ENCODE measurements at regions not wholly inside any gene's neighbourhood (a gene's known extent, or its start where the extent isn't known, plus 50 kb on each side); places are given as distances from the start of the nearest gene placed in this dataset.
"Not testable (repeated sequence)": the region's sequence is repeated elsewhere in the genome, so short reads cannot be mapped to it uniquely, and the experiment has no call there.

- Histone ChIP-seq H3K4me1 (ENCODE audit: insufficient read depth) (no peaks in the 10 kb centered on the region), H3K4me3 (ENCODE audit: low read depth, low read length) (no peak overlapping the region), H3K36me3 (ENCODE audit: insufficient read depth) (no peaks in the 10 kb centered on the region), H3K27ac (ENCODE audit: low read depth) (no peak overlapping the region)
- no peak for DNase-seq (ENCODE audit: extremely low spot score)
- WGBS, result 97% methylated on average over 1 of the region's 1 CpG
Observed at GRCh38 chrX:858542-859078, 228.0 kb downstream of the SHOX start.

GRCh38 chrX:857376-857775, 226.8 kb downstream of the SHOX start:
- H3K27ac ChIP-seq (ENCODE audit: low read depth), result no peak overlapping the region
- DNase-seq (ENCODE audit: extremely low spot score), result no peak
- WGBS, result 32% methylated on average over 5 of the region's 5 CpGs
- H3K36me3 ChIP-seq (ENCODE audit: insufficient read depth), result no peaks in the 10 kb centered on the region
- no peak overlapping the region for H3K4me3 ChIP-seq (ENCODE audit: low read depth, low read length)
- H3K4me1 ChIP-seq (ENCODE audit: insufficient read depth), result no peaks in the 10 kb centered on the region

- WGBS, result 61% methylated on average over 14 of the region's 14 CpGs
- Histone ChIP-seq H3K4me3 (ENCODE audit: low read depth, low read length) (no peak overlapping the region), H3K27ac (ENCODE audit: low read depth) (no peak overlapping the region), H3K36me3 (ENCODE audit: insufficient read depth) (no peaks in the 10 kb centered on the region), H3K4me1 (ENCODE audit: insufficient read depth) (no peaks in the 10 kb centered on the region)
- DNase-seq (ENCODE audit: extremely low spot score), result no peak
Observed at GRCh38 chrX:856566-857290, 226.1 kb downstream of the SHOX start.

- Histone ChIP-seq H3K4me3 (ENCODE audit: low read depth, low read length) (no peak overlapping the region), H3K4me1 (ENCODE audit: insufficient read depth) (no peaks in the 10 kb centered on the region), H3K27ac (ENCODE audit: low read depth) (no peak overlapping the region), H3K36me3 (ENCODE audit: insufficient read depth) (no peaks in the 10 kb centered on the region)
- WGBS, result 94% methylated on average over 7 of the region's 7 CpGs
- no peak for DNase-seq (ENCODE audit: extremely low spot score)
Observed at GRCh38 chrX:853304-853703, 222.7 kb downstream of the SHOX start.

- H3K27ac ChIP-seq (ENCODE audit: low read depth), result no peak overlapping the region
- 3% methylated on average over 11 of the region's 11 CpGs for WGBS
- H3K4me3 ChIP-seq (ENCODE audit: low read depth, low read length), result no peak overlapping the region
- no peak for DNase-seq (ENCODE audit: extremely low spot score)
- H3K4me1 ChIP-seq (ENCODE audit: insufficient read depth), result no peaks in the 10 kb centered on the region
- H3K36me3 ChIP-seq (ENCODE audit: insufficient read depth), result no peaks in the 10 kb centered on the region
Observed at GRCh38 chrX:850471-850916, 219.9 kb downstream of the SHOX start.

GRCh38 chrX:848386-848785, 217.8 kb downstream of the SHOX start:
- no peak for DNase-seq (ENCODE audit: extremely low spot score)
- Histone ChIP-seq H3K36me3 (ENCODE audit: insufficient read depth) (no peaks in the 10 kb centered on the region), H3K27ac (ENCODE audit: low read depth) (no peak overlapping the region), H3K4me3 (ENCODE audit: low read depth, low read length) (no peak overlapping the region), H3K4me1 (ENCODE audit: insufficient read depth) (no peaks in the 10 kb centered on the region)
- WGBS, result 38% methylated on average over 6 of the region's 6 CpGs

- H3K27ac ChIP-seq (ENCODE audit: low read depth), result no peak overlapping the region
- DNase-seq (ENCODE audit: extremely low spot score), result no peak
- 55% methylated on average over 13 of the region's 13 CpGs for WGBS
- no peaks in the 10 kb centered on the region for H3K4me1 ChIP-seq (ENCODE audit: insufficient read depth)
- H3K4me3 ChIP-seq (ENCODE audit: low read depth, low read length), result no peak overlapping the region
- H3K36me3 ChIP-seq (ENCODE audit: insufficient read depth), result no peaks in the 10 kb centered on the region
Observed at GRCh38 chrX:843306-843705, 212.7 kb downstream of the SHOX start.

- Histone ChIP-seq H3K4me3 (ENCODE audit: low read depth, low read length) (no peak overlapping the region), H3K27ac (ENCODE audit: low read depth) (no peak overlapping the region), H3K36me3 (ENCODE audit: insufficient read depth) (no peaks in the 10 kb centered on the region), H3K4me1 (ENCODE audit: insufficient read depth) (no peaks in the 10 kb centered on the region)
- DNase-seq (ENCODE audit: extremely low spot score), result no peak
- 78% methylated on average over 13 of the region's 13 CpGs for WGBS
Observed at GRCh38 chrX:840556-840955, 210.0 kb downstream of the SHOX start.

- not testable (repeated sequence) for DNase-seq (ENCODE audit: extremely low spot score); H3K4me1 ChIP-seq (ENCODE audit: insufficient read depth); H3K36me3 ChIP-seq (ENCODE audit: insufficient read depth); H3K4me3 ChIP-seq (ENCODE audit: low read depth, low read length); H3K27ac ChIP-seq (ENCODE audit: low read depth)
- WGBS, result 49% methylated on average over 13 of the region's 13 CpGs
Observed at GRCh38 chrX:838666-839065, 208.1 kb downstream of the SHOX start.

GRCh38 chrX:835857-836256, 205.3 kb downstream of the SHOX start:
- whole genome bisulfite sequencing, result 97% methylated on average over 3 of the region's 3 CpGs
- not testable (repeated sequence) for DNase-seq (ENCODE audit: extremely low spot score)

GRCh38 chrX:830532-830931, 199.9 kb downstream of the SHOX start:
- DNase-seq (ENCODE audit: extremely low spot score), result no peak
- no peak overlapping the region for H3K4me3 ChIP-seq (ENCODE audit: low read depth, low read length)
- no peak overlapping the region for H3K27ac ChIP-seq (ENCODE audit: low read depth)
- H3K36me3 ChIP-seq (ENCODE audit: insufficient read depth), result no peaks in the 10 kb centered on the region
- H3K4me1 ChIP-seq (ENCODE audit: insufficient read depth), result no peaks in the 10 kb centered on the region
- WGBS, result 35% methylated on average over 6 of the region's 6 CpGs

More at GRCh38 chrX:835857-836256, 205.3 kb downstream of the SHOX start:
- not testable (repeated sequence) for H3K4me3 ChIP-seq (ENCODE audit: low read depth, low read length); H3K4me1 ChIP-seq (ENCODE audit: insufficient read depth); H3K27ac ChIP-seq (ENCODE audit: low read depth); H3K36me3 ChIP-seq (ENCODE audit: insufficient read depth)

GRCh38 chrX:829145-829544, 198.6 kb downstream of the SHOX start:
- H3K36me3 ChIP-seq (ENCODE audit: insufficient read depth), result no peaks in the 10 kb centered on the region
- no peaks in the 10 kb centered on the region for H3K4me1 ChIP-seq (ENCODE audit: insufficient read depth)
- no peak overlapping the region for H3K4me3 ChIP-seq (ENCODE audit: low read depth, low read length)
- WGBS, result 84% methylated on average over 3 of the region's 3 CpGs
- no peak for DNase-seq (ENCODE audit: extremely low spot score)
- H3K27ac ChIP-seq (ENCODE audit: low read depth), result no peak overlapping the region

GRCh38 chrX:828411-828959, 197.9 kb downstream of the SHOX start:
- Histone ChIP-seq H3K36me3 (ENCODE audit: insufficient read depth) (no peaks in the 10 kb centered on the region), H3K4me1 (ENCODE audit: insufficient read depth) (no peaks in the 10 kb centered on the region), H3K27ac (ENCODE audit: low read depth) (no peak overlapping the region), H3K4me3 (ENCODE audit: low read depth, low read length) (no peak overlapping the region)
- WGBS, result 69% methylated on average over 8 of the region's 8 CpGs
- DNase-seq (ENCODE audit: extremely low spot score), result no peak

- WGBS, result 35% methylated on average over 9 of the region's 9 CpGs
- no peak for DNase-seq (ENCODE audit: extremely low spot score)
- H3K4me1 ChIP-seq (ENCODE audit: insufficient read depth), result no peaks in the 10 kb centered on the region
- H3K27ac ChIP-seq (ENCODE audit: low read depth), result no peak overlapping the region
- H3K4me3 ChIP-seq (ENCODE audit: low read depth, low read length), result no peak overlapping the region
- H3K36me3 ChIP-seq (ENCODE audit: insufficient read depth), result no peaks in the 10 kb centered on the region
Observed at GRCh38 chrX:826448-826847, 195.9 kb downstream of the SHOX start.

All from urinary bladder (tissue), 3 donors.